ENCODE measurements at regions not wholly inside any gene's neighbourhood (a gene's known extent, or its start where the extent isn't known, plus 50 kb on each side); places are given as distances from the start of the nearest gene placed in this dataset.

- no peak for TF ChIP-seq CTCF (IDR thresholded peaks at IDR 0.05; ENCODE audit: insufficient read depth, low read depth, low read length)
- no peak for TF ChIP-seq EZH2 (IDR thresholded peaks at IDR 0.05; ENCODE audit: insufficient read depth, low read length)
Observed at GRCh38 chr11:19357943-19358342, 117.2 kb upstream of the E2F8 start.
